Embryonic facial prominence (tissue), 1 donor: ENCODE measurements at regions not wholly inside any gene's neighbourhood (a gene's known extent, or its start where the extent isn't known, plus 50 kb on each side); places are given as distances from the start of the nearest gene placed in this dataset.
"Not testable (repeated sequence)": the region's sequence is repeated elsewhere in the genome, so short reads cannot be mapped to it uniquely, and the experiment has no call there.

ENCODE experiments used
- DNase-seq: peaks from one replicate; pipeline ENCODE4 v3.0.0-alpha.2; 2016; ENCODE audit errors: extremely low spot score

DNA sequence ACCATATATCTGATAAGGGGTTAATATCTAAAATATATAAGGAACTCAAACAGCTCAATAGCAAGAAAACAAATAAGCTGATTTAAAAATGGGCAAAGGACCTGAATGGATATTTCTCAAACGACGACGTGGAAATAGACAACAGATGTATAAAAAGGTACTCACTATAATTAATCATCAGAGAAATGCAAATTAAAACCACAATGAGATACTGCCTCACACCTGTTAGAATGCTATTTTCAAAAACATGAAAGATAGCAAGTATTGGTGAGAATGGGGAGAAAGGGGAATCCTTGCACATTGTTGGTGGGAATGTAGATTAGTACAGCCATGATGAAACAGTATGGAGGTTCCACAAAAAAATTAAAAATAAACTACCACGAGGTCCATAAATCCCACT is 163.2 kb downstream of the DKK1 start:
- no peak for DNase-seq

DNA sequence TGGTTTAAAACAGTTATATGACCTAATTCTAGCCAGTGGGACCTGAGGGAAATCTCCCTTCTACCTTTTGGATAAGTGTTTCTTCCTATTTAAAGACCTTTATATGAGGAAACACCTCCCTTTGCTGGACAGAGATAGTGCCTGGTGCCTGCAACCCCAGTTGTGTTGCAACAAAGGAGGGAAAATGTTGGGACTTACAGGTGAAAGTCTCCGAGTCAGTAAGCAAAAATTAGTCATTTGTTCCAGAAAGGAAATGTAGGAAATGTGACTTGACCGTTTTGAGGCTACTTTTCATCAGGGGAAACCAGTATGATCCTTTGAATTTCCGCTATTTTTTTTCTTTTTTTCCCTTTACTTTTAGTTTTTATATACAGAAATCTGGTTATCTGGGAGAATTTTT is 165.5 kb downstream of the DKK1 start:
- no peak for DNase-seq

DNA sequence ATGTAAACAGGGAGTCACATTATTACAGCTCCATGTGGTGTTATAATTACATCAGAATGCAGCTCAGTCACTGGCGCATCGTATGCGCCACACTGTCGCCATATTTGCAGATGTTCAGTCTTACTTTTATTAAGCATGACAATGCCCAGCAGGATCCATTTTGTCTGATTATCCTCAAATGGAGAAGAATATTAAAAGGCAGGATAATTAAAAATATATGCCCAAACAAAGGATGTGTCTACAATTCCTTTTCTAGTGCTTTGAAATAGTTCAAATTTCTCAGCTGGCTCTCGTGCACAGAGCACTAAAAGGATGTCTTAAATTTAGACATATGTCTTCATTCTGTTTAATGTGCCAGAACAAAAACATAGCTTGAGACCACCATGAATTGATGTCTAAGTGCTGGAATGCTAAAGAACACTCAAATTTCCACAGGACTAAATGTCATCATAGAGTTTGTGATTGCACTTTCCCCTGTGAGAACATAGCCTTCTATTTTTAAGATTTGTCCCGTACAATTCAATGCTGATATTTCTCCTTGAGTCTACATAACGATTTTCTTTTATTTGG is 168.0 kb downstream of the DKK1 start:
- no peak for DNase-seq

DNA sequence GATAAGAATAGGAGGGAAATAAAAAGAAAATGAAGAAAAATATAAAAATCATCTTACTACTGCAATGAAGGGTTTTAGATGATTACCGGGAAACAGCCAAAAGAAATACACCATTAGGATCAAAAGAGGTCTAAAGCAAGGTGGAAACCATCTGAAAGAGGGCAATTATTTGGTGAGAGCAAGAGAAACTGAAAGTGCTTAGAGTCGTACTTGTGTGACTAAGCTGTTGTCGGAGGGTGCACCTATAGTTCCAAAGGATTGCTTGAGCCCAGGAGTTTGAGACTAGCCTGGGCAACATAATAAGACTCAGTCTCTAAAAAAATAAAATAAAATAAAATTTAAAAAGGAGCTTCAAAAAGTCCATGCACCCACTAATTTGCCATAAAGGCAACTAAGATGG is 169.5 kb downstream of the DKK1 start:
- DNase-seq = no peak

DNA sequence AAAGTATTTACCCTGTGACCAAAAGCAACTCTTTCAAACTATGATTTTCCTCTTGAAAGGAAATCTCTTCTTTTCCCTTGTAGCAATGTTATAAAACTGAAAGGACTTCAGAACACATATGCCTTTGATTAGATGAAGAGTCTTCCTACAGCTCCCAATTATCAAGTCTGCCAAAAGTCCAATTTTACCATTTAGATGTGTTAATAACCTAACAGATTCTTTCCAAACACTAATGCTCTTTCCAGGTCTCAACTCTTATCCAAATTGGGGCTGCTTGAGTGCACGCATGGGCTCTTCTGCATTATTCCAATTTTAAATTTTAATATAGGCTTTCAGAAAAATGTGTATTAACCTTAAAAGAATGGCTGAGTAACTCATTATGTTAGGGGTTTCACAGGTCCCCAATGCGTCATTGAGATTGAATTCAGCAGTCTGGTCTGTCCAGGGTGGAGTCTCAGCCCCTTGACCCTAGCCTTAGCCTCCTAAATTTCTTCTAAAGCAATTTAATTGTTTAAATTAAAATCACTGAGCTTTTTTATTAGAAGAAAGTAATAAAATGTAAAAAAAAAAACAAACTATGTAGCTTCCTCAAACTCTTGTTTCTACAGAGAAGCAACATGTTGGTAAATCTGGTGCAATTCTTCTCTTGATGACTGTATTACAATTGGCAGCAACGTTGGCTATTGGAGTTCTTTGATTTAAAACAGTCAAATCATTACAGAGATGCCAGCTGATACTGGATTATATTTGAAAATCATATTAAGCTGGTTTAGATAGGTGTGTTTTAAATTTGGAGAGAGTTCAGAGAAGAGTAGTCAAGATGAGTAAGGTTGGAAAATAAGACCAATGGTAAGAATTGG is 170.4 kb downstream of the DKK1 start:
- DNase-seq = no peak

DNA sequence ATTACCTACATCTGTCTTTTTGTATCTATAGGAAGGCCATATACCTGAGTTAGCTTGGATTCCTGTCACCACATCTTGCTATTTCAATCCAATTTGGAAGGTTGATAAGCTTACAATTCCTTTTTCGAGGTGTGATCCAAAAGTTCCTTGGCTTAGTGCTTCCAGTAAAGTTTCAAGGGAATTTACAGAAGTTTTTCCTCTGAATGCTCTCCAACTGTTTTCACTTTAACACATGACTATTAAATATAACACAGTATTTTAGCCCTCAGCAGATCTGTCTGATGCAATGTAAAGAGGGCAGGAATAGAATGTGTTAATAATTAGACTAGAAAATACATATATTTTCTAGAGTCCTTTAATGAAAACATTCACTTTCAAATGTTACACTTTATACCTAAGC is 171.4 kb downstream of the DKK1 start:
- no peak for DNase-seq

DNA sequence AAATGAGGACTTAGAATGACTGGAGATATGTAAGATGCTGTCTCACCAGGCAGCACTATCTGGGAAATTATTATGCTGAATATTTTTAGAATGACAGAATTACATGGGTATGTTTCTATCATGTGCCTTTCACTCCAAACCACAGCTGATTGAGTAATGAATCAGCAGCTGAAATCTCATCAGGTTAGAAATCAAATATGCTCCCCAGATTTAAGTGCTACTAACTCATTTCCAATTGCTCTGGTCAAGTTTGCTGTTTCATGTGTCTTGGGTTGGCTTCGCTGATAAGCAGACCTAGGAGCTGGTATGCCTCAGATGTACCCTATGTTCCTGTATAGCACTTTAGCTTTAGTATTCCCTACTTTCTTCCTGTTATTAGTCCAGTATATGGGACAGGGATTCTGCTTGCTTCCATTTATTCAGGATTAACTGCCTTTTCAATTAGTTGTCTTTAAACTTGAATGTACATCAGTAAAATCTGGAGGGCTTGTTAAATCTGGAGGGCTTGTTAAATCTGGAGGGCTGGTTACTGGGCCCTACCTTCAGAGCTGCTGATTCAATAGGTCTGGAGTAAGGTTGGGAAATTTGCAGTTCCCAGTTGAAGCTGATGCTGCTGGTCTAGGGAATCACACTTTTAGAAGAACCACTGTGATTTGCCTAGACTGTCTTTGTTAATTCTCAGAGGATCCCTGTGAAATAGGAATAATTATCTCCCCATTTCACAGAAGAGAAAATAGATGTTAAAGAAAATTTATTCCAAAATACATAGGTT is 172.9 kb downstream of the DKK1 start:
- no peak for DNase-seq

DNA sequence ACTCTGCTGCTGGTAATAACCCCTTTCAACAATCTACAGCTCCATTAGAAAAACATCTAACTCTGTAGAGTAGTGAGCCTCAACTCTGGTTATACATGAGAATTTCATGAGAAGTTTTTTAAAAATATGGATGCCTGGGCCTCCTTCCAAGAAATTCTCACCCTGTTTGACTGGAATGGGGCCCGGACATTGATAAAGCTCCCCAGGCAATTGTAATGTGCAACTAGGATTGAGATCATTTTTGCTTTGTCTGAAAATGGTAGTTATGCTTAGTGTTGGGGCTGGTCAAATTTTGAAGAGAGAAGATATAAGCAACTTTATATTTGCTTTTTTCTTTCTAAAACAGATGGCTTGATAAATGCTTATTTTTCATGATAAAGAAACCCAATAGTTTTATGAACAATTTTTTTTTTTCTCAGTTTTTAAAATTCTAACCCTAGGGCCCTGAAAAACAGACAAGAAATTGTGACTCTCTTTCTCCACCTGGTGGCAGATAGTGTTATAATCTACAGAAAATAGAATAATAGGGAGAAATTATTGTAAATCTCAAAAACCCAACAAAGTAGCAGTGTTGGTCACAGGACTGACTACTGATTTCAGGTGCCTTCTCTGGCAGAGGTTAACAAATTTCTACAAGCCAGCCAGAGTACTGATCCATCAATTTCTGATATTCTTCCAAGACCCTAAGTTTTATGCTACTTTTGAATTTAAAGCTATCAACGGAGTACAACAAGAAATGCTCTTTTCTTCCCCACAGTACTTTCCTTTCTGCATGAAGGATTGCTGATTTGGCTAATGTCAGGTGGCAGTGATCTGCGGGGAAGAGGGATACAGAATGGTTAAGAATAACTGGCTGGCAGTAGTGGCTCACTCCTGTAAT is 174.8 kb downstream of the DKK1 start:
- DNase-seq = no peak

DNA sequence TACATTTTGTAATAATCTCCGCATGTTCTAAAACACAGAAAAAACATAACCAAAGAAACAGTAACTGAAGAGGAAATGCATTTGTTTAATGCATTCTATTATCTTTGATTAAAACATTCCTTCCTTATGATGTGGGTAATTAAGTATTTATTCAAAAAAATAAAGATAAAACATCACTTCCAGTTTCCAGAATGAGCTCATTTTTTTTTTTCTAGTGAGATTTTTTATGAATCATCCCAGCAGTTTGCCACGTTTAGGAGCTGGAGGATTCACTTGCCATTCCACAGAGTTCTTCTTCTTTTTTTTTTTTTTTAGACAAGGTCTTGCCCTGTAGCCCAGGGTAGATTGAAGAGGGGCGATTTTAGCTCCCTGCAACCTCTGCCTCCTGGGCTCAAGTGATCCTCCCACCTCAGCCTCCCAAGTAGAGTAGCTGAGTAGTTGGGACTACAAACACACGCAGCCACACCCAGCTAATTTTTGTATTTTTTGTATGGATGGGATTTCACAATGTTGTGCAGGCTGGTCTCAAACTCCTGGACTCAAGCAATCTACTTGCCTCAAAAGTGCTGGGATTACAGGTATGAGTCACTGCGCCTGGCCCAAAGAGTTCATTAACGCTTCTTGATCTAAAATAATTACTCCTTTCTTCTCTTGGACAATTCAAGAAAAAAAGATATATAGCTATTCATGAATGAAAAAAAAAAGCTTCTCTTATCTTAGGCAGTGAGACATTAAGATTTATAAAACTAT is 177.3 kb downstream of the DKK1 start:
- DNase-seq = no peak

DNA sequence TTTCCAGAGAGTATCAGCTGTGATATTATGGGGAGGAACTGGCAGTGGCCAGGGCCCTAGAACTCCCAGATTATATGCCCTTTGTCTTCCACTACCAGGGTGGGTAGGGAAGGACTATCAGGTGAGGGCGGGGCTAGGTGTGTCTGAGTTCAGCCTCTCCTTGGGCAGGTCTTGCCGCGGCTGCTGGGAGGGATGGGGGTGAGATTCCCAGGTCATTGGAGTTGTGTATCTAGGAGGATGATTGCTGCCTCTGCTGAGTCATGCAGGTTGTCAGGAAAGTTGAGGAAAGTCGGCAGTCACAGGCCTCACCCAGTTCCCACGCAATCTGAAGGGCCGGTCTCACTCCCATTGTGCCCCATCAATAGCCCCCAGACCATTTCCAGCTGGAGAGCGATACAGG is 185.2 kb downstream of the DKK1 start:
- DNase-seq = no peak

DNA sequence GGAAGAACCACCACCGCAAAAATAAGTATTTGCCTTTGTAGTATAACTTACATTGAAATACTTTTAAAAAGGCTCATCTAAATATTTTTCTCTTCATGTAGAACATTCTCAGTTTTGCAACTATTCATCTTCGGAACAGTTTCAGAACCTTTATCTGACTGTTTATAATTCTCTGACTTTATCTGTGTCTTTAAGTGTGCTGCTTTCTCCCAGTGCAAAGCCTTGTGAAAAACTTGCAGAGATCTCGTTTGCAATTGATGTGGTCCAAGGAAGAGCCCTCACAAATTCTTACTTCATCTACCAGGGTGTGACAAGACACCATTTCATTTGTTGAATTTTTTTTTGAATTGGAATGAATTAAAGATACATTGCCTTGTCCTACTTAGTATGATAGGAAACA is 186.4 kb downstream of the DKK1 start:
- no peak for DNase-seq

DNA sequence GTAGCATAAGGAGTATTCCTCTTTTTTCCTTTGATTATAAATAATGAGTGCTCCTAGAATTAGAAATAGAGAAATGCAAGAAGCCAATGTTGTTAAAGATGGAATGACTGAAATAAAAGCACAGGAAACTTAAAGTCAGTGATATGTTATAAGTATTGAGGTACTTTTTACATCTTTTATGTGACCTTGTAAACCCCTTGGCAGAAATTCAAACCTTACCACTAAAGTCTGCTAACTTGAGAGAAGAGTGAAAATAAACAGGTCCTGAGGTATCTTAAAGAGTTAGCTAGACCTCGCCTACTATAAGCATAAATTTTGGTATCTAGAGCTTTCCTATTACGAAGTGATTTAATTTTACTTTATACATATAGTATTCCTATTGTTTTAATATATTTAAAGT is 188.2 kb downstream of the DKK1 start:
- no peak for DNase-seq

DNA sequence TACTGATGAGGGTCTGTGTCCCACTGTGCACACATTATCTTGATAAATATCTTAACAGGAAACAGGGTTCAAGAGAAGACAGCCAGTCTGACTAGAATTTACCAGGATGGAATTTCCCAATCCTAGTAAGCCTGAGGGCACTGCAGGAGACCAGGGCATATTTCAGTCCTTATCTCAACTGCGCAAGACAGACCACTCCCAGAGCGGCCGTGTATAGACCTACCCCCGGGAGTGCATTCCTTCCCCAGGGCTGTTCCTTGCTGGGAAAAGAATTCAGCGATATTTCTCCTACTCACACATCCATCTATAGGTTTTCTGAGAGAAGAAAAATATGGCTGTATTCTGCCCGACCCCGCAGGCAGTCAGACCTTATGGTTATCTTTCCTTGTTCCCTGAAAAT is 191.3 kb downstream of the DKK1 start:
- not testable (repeated sequence) for DNase-seq

DNA sequence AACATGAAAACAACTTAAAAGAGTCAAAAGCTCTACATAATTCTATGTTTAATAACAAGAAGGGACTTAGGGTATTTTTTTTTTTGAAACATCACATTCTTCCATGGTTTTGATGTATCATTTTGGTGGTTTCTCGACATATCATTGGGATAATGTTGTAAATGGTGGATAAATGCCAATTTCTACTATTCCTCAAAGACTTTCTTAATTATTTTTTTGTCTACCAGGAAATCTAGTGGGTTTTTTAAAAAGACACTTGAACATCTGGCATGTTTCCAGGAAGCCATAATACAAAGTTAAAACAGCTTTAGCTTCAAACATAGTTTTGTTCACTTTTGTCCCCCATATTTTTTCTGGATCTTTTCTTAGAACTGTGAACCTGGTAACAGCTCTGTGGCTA is 200.4 kb downstream of the DKK1 start:
- no peak for DNase-seq

DNA sequence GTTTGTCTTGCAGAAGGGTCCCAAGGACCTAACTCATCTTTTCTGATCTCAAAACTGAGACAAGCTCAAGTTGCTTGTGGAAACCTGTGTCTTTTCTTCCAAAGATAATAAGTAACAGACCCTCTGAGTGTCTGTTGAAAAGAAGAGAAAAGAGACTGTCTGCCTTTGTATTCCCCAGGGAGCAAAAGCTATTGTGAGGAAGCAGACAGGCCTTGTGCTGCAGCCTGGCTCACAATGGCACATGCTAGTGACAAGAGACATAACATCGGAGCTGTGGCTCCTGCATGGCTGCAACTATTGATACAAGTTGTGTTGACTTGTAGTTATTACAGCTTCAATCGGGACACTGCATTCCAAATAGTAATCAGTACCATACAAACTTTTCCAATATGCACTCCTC is 202.9 kb downstream of the DKK1 start:
- no peak for DNase-seq

DNA sequence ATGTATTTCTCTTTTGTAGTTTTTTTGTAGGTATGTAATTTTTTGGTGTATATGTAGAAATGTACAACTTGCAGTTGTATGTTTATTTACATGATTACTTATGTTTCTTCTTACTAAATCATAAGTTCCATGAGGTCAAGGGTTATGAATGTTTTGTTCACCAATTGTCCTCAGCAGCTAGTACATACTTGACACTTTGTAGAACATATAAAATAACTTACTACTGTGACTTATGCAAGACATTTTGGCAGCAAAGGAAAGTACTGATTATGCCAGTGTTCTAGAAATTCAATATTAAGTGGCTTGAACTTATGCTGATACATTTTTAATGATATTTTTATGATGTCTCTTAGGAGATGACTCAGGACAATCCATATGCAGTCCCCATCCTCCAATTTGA is 209.6 kb downstream of the DKK1 start:
- no peak for DNase-seq

DNA sequence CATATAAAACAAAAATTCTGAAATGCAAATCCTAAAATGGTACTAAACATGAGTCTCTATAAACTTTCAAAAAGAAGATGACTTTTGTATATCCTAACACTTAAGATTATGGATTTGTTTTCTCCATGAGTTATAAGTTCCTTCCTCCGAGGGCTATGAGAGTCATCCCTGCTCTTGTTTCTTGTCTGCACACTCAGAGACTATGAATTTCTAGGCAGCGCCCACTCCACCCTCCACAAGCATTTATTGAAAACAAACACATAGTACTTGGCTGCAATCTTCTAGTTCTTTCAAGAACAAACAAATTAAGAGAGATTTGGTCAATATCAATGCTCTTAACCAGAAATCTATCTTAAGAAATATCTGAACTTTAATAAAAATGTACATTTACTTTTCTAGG is 211.7 kb downstream of the DKK1 start:
- no peak for DNase-seq

DNA sequence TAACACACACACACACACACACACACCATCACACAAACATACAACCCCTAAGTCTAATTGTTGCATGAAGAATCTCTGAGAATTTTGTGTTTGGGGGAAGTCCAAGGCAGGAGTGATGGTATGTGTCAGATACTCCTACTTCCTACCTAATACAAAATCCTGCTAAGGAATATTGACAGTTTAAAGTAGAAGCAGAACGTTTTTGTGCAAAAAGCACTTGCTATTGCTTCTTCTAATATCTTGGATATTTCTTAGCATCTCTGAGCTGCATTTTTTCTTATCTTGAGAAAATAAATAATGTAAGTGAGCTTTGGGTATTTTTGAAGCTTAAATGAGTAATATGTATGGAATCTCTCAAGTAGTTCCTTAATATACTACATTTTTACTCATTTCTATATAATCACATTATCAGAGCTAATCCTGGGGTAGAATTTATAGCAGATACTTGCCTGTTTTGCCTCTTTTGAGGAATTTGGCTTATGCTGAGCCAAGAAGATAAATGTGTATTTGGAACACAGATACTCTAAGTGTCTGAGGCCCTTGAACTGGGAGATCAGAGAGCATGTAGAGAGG is 212.3 kb downstream of the DKK1 start:
- DNase-seq = no peak

DNA sequence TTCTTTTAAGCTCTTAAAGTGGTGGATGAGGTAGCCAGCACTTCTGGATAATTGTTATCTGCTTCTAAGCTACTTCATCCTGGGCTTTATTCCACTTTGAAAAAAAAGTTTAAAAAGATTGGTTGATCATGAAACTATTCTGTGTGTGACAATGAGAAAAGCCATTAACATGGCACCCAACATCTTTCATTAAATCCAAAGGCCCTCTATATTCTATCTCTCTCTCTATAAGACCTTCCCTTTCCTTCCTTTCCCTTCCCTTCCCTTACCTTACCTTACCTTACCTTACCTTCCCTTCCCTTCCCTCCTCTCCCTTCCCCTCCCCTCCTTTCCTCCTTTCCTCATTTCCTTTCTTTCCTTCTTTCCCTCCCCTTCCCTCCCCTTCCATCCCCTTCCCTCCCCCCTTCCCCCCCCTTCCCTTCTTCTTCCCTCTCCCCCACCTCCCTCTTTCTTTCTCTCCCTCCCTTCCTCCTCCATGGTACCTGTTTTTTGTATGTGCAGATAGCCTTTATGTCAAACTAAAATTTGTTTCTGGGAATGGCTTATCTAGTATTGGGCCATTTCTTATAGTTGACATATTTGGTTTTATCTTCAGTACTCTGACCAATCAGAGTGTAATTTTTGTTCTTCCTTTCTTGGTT is 218.7 kb downstream of the DKK1 start:
- no peak for DNase-seq

DNA sequence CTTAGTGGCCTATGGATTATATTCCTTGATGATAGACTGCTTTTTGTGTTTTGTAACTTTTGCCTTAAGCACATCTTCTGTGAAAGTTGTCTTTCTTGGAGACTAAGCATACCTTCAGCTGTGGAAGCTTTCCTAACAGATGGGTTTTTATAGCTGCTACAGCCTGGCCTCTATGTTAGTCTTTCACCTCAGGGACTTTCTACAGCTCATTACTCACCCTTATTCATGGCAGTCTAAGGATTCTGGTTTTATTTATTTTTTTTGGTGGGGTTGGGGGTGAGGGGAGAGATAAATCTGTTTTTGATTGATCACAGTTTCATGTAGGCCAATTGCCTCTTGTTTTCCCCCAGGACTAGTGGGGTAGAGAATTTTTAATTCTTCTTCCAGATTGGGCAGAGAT is 219.9 kb downstream of the DKK1 start:
- no peak for DNase-seq
